ENCODE measurements at regions not wholly inside any gene's neighbourhood (a gene's known extent, or its start where the extent isn't known, plus 50 kb on each side); places are given as distances from the start of the nearest gene placed in this dataset.

DNA sequence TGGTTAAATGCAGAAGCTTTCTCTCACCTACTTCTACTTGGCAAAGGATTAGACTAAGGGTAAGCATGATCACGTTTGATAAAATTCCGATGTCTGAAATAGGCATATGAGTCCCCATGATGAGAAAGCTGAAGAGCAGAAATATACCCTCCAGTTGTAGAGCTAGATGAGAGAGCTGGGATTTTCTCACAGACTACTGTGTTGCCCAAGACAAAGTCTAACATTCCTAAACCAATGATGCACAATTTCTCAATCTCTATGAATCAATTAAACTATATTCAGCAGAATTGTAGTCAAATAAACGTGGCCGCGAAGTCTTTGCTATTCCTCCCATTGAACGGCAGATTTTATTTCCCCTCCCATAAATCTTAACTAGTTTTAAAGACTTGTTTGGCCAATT, 699.2 kb downstream of the KCNT2 start:
- Histone ChIP-seq H3K4me2 (ENCODE audit: low read length) (no peak overlapping the region), H3K9ac (ENCODE audit: low read depth, low read length) (no peak overlapping the region), H3K36me3 (ENCODE audit: insufficient read depth, low read length) (no peaks in the 10 kb centered on the region), H3K4me3 (ENCODE audit: low read length) (no peak overlapping the region), H3K27me3 (ENCODE audit: control insufficient read depth, insufficient read depth, low read length) (no peaks in the 10 kb centered on the region), H3K9me3 (replicated peaks; ENCODE audit: low read length) (no peaks in the 10 kb centered on the region), H3K4me1 (ENCODE audit: control insufficient read depth, insufficient read depth, low read length) (no peaks in the 10 kb centered on the region)

- Histone ChIP-seq H3K36me3 (ENCODE audit: insufficient read depth, low read length) (no peaks in the 10 kb centered on the region), H3K27me3 (ENCODE audit: control insufficient read depth, insufficient read depth, low read length) (no peaks in the 10 kb centered on the region), H3K9ac (ENCODE audit: low read depth, low read length) (no peak overlapping the region), H3K4me3 (ENCODE audit: low read length) (no peak overlapping the region), H3K9me3 (replicated peaks; ENCODE audit: low read length) (no peaks in the 10 kb centered on the region), H3K4me2 (ENCODE audit: low read length) (no peak overlapping the region), H3K4me1 (ENCODE audit: control insufficient read depth, insufficient read depth, low read length) (no peaks in the 10 kb centered on the region)
Observed at GRCh38 chr1:195908121-195908520, 700.1 kb downstream of the KCNT2 start.

DNA sequence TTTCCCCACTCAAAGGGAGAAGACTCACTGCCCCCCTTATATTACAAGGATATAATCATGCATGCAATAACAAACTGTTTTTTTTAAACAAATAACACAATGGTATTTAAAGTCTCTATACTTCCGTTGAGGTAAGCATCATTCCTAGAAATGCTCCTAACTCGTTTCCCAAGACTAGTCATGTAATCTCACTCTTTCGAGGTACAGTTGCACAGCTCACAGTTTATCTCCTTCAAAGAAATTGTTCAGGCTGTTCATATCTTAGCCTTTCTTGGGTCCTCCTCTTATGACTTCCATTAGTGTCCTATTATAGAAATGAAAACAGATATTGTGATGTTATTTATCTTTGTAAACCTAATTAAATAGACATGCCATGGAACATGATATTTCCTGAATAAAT, 705.0 kb downstream of the KCNT2 start:
- peaks cover 5% of the 10 kb centered on the region for H3K4me1 ChIP-seq (ENCODE audit: control insufficient read depth, insufficient read depth, low read length)
- H3K27me3 ChIP-seq (ENCODE audit: control insufficient read depth, insufficient read depth, low read length), result no peaks in the 10 kb centered on the region
- H3K9me3 ChIP-seq (replicated peaks; ENCODE audit: low read length), result no peaks in the 10 kb centered on the region
- no peak overlapping the region for H3K9ac ChIP-seq (ENCODE audit: low read depth, low read length)
- no peaks in the 10 kb centered on the region for H3K36me3 ChIP-seq (ENCODE audit: insufficient read depth, low read length)
- H3K4me2 ChIP-seq (ENCODE audit: low read length), result no peak overlapping the region
- H3K4me3 ChIP-seq (ENCODE audit: low read length), result no peak overlapping the region

- no peak overlapping the region for H3K4me2 ChIP-seq (ENCODE audit: low read length)
- H3K9ac ChIP-seq (ENCODE audit: low read depth, low read length), result no peak overlapping the region
- no peak overlapping the region for H3K4me3 ChIP-seq (ENCODE audit: low read length)
- peaks cover 5% of the 10 kb centered on the region for H3K4me1 ChIP-seq (ENCODE audit: control insufficient read depth, insufficient read depth, low read length)
- no peaks in the 10 kb centered on the region for H3K27me3 ChIP-seq (ENCODE audit: control insufficient read depth, insufficient read depth, low read length)
- no peaks in the 10 kb centered on the region for H3K36me3 ChIP-seq (ENCODE audit: insufficient read depth, low read length)
- no peaks in the 10 kb centered on the region for H3K9me3 ChIP-seq (replicated peaks; ENCODE audit: low read length)
Observed at GRCh38 chr1:195902779-195903178, 705.5 kb downstream of the KCNT2 start.

- Histone ChIP-seq H3K27me3 (ENCODE audit: control insufficient read depth, insufficient read depth, low read length) (no peaks in the 10 kb centered on the region), H3K4me3 (ENCODE audit: low read length) (no peak overlapping the region), H3K9ac (ENCODE audit: low read depth, low read length) (no peak overlapping the region), H3K4me2 (ENCODE audit: low read length) (no peak overlapping the region), H3K36me3 (ENCODE audit: insufficient read depth, low read length) (no peaks in the 10 kb centered on the region), H3K9me3 (replicated peaks; ENCODE audit: low read length) (no peaks in the 10 kb centered on the region), H3K4me1 (ENCODE audit: control insufficient read depth, insufficient read depth, low read length) (peaks cover 5% of the 10 kb centered on the region)
Observed at GRCh38 chr1:195899762-195900352, 708.4 kb downstream of the KCNT2 start.

DNA sequence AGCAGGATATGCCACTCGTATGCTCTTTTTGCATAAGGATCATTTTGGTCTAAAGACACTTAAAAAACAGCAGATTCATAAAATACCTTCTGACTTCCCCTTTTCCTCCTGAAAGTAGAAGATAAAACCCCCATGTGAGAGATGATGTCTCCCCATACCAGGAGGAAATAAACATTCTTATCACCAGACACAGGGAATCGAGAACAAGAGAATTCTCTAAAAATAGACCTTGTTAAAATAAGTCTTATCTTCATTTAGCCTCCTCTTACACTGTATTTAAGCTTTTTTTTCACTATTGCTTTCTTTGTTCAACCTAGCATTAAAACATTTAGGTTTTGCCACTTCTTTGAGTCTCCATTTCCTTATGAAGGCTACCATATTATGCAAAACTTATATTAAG, 709.3 kb downstream of the KCNT2 start:
- Histone ChIP-seq H3K4me1 (ENCODE audit: control insufficient read depth, insufficient read depth, low read length) (peaks cover 13% of the 10 kb centered on the region), H3K27me3 (ENCODE audit: control insufficient read depth, insufficient read depth, low read length) (no peaks in the 10 kb centered on the region), H3K4me3 (ENCODE audit: low read length) (no peak overlapping the region), H3K9ac (ENCODE audit: low read depth, low read length) (no peak overlapping the region), H3K4me2 (ENCODE audit: low read length) (no peak overlapping the region), H3K9me3 (replicated peaks; ENCODE audit: low read length) (no peaks in the 10 kb centered on the region), H3K36me3 (ENCODE audit: insufficient read depth, low read length) (no peaks in the 10 kb centered on the region)

DNA sequence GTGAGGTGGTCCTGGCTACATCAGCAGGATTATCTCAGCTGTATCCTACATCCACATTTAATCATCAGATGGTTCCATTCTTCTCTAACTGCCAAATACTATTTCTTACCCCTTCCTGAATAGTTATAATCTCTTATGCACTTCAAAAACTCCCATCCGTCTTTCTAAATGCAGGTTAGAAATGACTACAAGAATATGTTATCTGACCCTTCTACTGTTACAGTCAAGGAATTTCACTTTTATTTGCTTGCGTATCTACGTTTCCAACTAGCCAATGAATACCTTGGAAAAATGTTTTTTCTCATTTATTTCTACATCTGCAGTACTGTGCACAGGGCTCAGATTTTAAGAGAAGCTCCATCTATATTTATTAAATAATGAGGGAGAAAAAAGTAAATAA, 709.9 kb downstream of the KCNT2 start:
- peaks cover 13% of the 10 kb centered on the region for H3K4me1 ChIP-seq (ENCODE audit: control insufficient read depth, insufficient read depth, low read length)
- H3K9ac ChIP-seq (ENCODE audit: low read depth, low read length), result no peak overlapping the region
- no peaks in the 10 kb centered on the region for H3K9me3 ChIP-seq (replicated peaks; ENCODE audit: low read length)
- no peaks in the 10 kb centered on the region for H3K36me3 ChIP-seq (ENCODE audit: insufficient read depth, low read length)
- H3K4me2 ChIP-seq (ENCODE audit: low read length), result no peak overlapping the region
- H3K4me3 ChIP-seq (ENCODE audit: low read length), result no peak overlapping the region
- no peaks in the 10 kb centered on the region for H3K27me3 ChIP-seq (ENCODE audit: control insufficient read depth, insufficient read depth, low read length)

- H3K36me3 ChIP-seq (ENCODE audit: insufficient read depth, low read length), result no peaks in the 10 kb centered on the region
- no peak overlapping the region for H3K4me2 ChIP-seq (ENCODE audit: low read length)
- H3K4me3 ChIP-seq (ENCODE audit: low read length), result no peak overlapping the region
- H3K9ac ChIP-seq (ENCODE audit: low read depth, low read length), result no peak overlapping the region
- no peaks in the 10 kb centered on the region for H3K27me3 ChIP-seq (ENCODE audit: control insufficient read depth, insufficient read depth, low read length)
- peaks cover 13% of the 10 kb centered on the region for H3K4me1 ChIP-seq (ENCODE audit: control insufficient read depth, insufficient read depth, low read length)
- H3K9me3 ChIP-seq (replicated peaks; ENCODE audit: low read length), result no peaks in the 10 kb centered on the region
Observed at GRCh38 chr1:195897076-195897475, 711.2 kb downstream of the KCNT2 start.

GRCh38 chr1:195894411-195894810, 713.8 kb downstream of the KCNT2 start:
- peak overlapping the region; percentile 12 for H3K4me2 ChIP-seq (ENCODE audit: low read length)
- H3K9me3 ChIP-seq (replicated peaks; ENCODE audit: low read length), result no peaks in the 10 kb centered on the region
- H3K9ac ChIP-seq (ENCODE audit: low read depth, low read length), result no peak overlapping the region
- peaks cover 9% of the 10 kb centered on the region for H3K4me1 ChIP-seq (ENCODE audit: control insufficient read depth, insufficient read depth, low read length)
- no peaks in the 10 kb centered on the region for H3K36me3 ChIP-seq (ENCODE audit: insufficient read depth, low read length)
- no peaks in the 10 kb centered on the region for H3K27me3 ChIP-seq (ENCODE audit: control insufficient read depth, insufficient read depth, low read length)
- no peak overlapping the region for H3K4me3 ChIP-seq (ENCODE audit: low read length)

GRCh38 chr1:195886000-195886399, 722.2 kb downstream of the KCNT2 start:
- Histone ChIP-seq H3K27me3 (ENCODE audit: control insufficient read depth, insufficient read depth, low read length) (no peaks in the 10 kb centered on the region), H3K4me2 (ENCODE audit: low read length) (no peak overlapping the region), H3K36me3 (ENCODE audit: insufficient read depth, low read length) (no peaks in the 10 kb centered on the region), H3K9ac (ENCODE audit: low read depth, low read length) (no peak overlapping the region), H3K4me1 (ENCODE audit: control insufficient read depth, insufficient read depth, low read length) (no peaks in the 10 kb centered on the region), H3K9me3 (replicated peaks; ENCODE audit: low read length) (no peaks in the 10 kb centered on the region), H3K4me3 (ENCODE audit: low read length) (no peak overlapping the region)

- Histone ChIP-seq H3K36me3 (ENCODE audit: insufficient read depth, low read length) (no peaks in the 10 kb centered on the region), H3K9me3 (replicated peaks; ENCODE audit: low read length) (no peaks in the 10 kb centered on the region), H3K27me3 (ENCODE audit: control insufficient read depth, insufficient read depth, low read length) (no peaks in the 10 kb centered on the region), H3K9ac (ENCODE audit: low read depth, low read length) (no peak overlapping the region), H3K4me3 (ENCODE audit: low read length) (no peak overlapping the region), H3K4me1 (ENCODE audit: control insufficient read depth, insufficient read depth, low read length) (no peaks in the 10 kb centered on the region), H3K4me2 (ENCODE audit: low read length) (no peak overlapping the region)
Observed at GRCh38 chr1:195878478-195878877, 729.8 kb downstream of the KCNT2 start.

- no peak overlapping the region for H3K4me3 ChIP-seq (ENCODE audit: low read length)
- no peak overlapping the region for H3K9ac ChIP-seq (ENCODE audit: low read depth, low read length)
- no peaks in the 10 kb centered on the region for H3K27me3 ChIP-seq (ENCODE audit: control insufficient read depth, insufficient read depth, low read length)
- no peaks in the 10 kb centered on the region for H3K4me1 ChIP-seq (ENCODE audit: control insufficient read depth, insufficient read depth, low read length)
- H3K9me3 ChIP-seq (replicated peaks; ENCODE audit: low read length), result no peaks in the 10 kb centered on the region
- no peaks in the 10 kb centered on the region for H3K36me3 ChIP-seq (ENCODE audit: insufficient read depth, low read length)
- no peak overlapping the region for H3K4me2 ChIP-seq (ENCODE audit: low read length)
Observed at GRCh38 chr1:195876792-195877191, 731.4 kb downstream of the KCNT2 start.

Measured in skeletal muscle satellite cell (primary cell).